H1 (cell line): ENCODE measurements at regions not wholly inside any gene's neighbourhood (a gene's known extent, or its start where the extent isn't known, plus 50 kb on each side); places are given as distances from the start of the nearest gene placed in this dataset.

Source experiments
- BCL11A ChIP-seq, 2 experiments: IDR thresholded peaks; one replicate each; pipeline ENCODE4 v1.6.1; 2011; ENCODE audit warnings: low read depth in 2 of 2, low read length in 2 of 2, mild to moderate bottlenecking in 2 of 2
- CBX8 ChIP-seq: fragments of 300-800, 300-1000 bp; sonication (generic); IDR thresholded peaks from 2 replicates; pipeline ENCODE4 v1.7.1; 2016; ENCODE audit warnings: low read depth, low read length, borderline replicate concordance
- JUND ChIP-seq: IDR thresholded peaks from 2 replicates; pipeline ENCODE4 v1.6.1; 2011; ENCODE audit warnings: mild to moderate bottlenecking, improper control_type of control experiment, low read length
- KDM4A ChIP-seq: IDR thresholded peaks from one replicate; pipeline ENCODE4 v1.7.1; 2012; ENCODE audit warnings: low read depth, mild to moderate bottlenecking, moderate library complexity, low read length, inconsistent platforms; ENCODE audit not compliant: severe bottlenecking
- RXRA ChIP-seq: IDR thresholded peaks from 2 replicates; pipeline ENCODE4 v1.6.1; 2011; ENCODE audit warnings: low read depth, mild to moderate bottlenecking, low read length, moderate library complexity; ENCODE audit not compliant: insufficient read depth
- SP2 ChIP-seq: IDR thresholded peaks from 2 replicates; pipeline ENCODE4 v1.6.1; 2012; ENCODE audit warnings: mild to moderate bottlenecking, low read length, inconsistent platforms
- TAF7 ChIP-seq: optimal IDR thresholded peaks from 2 replicates; pipeline ENCODE3; 2011; ENCODE audit warnings: low read depth, mild to moderate bottlenecking, inconsistent platforms, low read length, moderate library complexity, borderline replicate concordance
- TF ChIP-seq, protein P1 (sequence below): fragments of 300-600 bp; sonication (generic); IDR thresholded peaks from 2 replicates; pipeline ENCODE4 v1.7.1; 2012; ENCODE audit warnings: low read length, moderate library complexity, mild to moderate bottlenecking, inconsistent platforms; ENCODE audit not compliant: insufficient replicate concordance
- TF ChIP-seq, protein P2 (sequence below): IDR thresholded peaks from 2 replicates; pipeline ENCODE4 v1.6.1; 2012; ENCODE audit warnings: low read length, inconsistent platforms

DNA sequence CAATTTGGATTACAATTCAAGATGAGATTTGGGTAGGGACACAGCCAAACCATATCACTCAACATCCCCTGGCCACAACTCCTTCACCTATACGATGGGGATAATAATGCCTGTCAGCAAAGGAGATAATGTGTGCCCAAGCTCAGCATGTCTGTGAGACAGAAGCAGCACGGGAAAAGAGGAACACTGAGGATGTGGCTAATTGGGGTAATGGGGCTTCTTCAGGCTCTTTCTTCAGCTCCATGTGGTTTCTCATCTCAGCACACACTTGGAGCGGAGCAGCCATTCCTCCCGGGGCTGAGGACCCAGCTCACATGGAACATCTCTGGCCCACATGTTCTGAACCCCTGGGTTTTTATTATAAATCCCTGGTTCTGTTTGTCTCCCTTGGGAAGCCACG lies 136.0 kb upstream of the NAMPT start (continued):
- TF ChIP-seq, protein P1, sequence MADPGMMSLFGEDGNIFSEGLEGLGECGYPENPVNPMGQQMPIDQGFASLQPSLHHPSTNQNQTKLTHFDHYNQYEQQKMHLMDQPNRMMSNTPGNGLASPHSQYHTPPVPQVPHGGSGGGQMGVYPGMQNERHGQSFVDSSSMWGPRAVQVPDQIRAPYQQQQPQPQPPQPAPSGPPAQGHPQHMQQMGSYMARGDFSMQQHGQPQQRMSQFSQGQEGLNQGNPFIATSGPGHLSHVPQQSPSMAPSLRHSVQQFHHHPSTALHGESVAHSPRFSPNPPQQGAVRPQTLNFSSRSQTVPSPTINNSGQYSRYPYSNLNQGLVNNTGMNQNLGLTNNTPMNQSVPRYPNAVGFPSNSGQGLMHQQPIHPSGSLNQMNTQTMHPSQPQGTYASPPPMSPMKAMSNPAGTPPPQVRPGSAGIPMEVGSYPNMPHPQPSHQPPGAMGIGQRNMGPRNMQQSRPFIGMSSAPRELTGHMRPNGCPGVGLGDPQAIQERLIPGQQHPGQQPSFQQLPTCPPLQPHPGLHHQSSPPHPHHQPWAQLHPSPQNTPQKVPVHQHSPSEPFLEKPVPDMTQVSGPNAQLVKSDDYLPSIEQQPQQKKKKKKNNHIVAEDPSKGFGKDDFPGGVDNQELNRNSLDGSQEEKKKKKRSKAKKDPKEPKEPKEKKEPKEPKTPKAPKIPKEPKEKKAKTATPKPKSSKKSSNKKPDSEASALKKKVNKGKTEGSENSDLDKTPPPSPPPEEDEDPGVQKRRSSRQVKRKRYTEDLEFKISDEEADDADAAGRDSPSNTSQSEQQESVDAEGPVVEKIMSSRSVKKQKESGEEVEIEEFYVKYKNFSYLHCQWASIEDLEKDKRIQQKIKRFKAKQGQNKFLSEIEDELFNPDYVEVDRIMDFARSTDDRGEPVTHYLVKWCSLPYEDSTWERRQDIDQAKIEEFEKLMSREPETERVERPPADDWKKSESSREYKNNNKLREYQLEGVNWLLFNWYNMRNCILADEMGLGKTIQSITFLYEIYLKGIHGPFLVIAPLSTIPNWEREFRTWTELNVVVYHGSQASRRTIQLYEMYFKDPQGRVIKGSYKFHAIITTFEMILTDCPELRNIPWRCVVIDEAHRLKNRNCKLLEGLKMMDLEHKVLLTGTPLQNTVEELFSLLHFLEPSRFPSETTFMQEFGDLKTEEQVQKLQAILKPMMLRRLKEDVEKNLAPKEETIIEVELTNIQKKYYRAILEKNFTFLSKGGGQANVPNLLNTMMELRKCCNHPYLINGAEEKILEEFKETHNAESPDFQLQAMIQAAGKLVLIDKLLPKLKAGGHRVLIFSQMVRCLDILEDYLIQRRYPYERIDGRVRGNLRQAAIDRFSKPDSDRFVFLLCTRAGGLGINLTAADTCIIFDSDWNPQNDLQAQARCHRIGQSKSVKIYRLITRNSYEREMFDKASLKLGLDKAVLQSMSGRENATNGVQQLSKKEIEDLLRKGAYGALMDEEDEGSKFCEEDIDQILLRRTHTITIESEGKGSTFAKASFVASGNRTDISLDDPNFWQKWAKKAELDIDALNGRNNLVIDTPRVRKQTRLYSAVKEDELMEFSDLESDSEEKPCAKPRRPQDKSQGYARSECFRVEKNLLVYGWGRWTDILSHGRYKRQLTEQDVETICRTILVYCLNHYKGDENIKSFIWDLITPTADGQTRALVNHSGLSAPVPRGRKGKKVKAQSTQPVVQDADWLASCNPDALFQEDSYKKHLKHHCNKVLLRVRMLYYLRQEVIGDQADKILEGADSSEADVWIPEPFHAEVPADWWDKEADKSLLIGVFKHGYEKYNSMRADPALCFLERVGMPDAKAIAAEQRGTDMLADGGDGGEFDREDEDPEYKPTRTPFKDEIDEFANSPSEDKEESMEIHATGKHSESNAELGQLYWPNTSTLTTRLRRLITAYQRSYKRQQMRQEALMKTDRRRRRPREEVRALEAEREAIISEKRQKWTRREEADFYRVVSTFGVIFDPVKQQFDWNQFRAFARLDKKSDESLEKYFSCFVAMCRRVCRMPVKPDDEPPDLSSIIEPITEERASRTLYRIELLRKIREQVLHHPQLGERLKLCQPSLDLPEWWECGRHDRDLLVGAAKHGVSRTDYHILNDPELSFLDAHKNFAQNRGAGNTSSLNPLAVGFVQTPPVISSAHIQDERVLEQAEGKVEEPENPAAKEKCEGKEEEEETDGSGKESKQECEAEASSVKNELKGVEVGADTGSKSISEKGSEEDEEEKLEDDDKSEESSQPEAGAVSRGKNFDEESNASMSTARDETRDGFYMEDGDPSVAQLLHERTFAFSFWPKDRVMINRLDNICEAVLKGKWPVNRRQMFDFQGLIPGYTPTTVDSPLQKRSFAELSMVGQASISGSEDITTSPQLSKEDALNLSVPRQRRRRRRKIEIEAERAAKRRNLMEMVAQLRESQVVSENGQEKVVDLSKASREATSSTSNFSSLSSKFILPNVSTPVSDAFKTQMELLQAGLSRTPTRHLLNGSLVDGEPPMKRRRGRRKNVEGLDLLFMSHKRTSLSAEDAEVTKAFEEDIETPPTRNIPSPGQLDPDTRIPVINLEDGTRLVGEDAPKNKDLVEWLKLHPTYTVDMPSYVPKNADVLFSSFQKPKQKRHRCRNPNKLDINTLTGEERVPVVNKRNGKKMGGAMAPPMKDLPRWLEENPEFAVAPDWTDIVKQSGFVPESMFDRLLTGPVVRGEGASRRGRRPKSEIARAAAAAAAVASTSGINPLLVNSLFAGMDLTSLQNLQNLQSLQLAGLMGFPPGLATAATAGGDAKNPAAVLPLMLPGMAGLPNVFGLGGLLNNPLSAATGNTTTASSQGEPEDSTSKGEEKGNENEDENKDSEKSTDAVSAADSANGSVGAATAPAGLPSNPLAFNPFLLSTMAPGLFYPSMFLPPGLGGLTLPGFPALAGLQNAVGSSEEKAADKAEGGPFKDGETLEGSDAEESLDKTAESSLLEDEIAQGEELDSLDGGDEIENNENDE: no peak
- no peak for TF ChIP-seq RXRA
- TF ChIP-seq, protein P2, sequence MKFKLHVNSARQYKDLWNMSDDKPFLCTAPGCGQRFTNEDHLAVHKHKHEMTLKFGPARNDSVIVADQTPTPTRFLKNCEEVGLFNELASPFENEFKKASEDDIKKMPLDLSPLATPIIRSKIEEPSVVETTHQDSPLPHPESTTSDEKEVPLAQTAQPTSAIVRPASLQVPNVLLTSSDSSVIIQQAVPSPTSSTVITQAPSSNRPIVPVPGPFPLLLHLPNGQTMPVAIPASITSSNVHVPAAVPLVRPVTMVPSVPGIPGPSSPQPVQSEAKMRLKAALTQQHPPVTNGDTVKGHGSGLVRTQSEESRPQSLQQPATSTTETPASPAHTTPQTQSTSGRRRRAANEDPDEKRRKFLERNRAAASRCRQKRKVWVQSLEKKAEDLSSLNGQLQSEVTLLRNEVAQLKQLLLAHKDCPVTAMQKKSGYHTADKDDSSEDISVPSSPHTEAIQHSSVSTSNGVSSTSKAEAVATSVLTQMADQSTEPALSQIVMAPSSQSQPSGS: no peak
- no peak for TF ChIP-seq SP2
- no peak for TF ChIP-seq BCL11A (IDR thresholded peaks at IDR 0.05; ENCODE audit: low read depth in 2 of 2, low read length in 2 of 2)
- TF ChIP-seq JUND: no peak
- TF ChIP-seq TAF7: no peak
- no peak for TF ChIP-seq CBX8
- TF ChIP-seq KDM4A: no peak
